ENCODE measurements at regions not wholly inside any gene's neighbourhood (a gene's known extent, or its start where the extent isn't known, plus 50 kb on each side); places are given as distances from the start of the nearest gene placed in this dataset.
A peak's percentile ranks its signal among the peaks of the same experiment; 100 is the strongest.

DNA sequence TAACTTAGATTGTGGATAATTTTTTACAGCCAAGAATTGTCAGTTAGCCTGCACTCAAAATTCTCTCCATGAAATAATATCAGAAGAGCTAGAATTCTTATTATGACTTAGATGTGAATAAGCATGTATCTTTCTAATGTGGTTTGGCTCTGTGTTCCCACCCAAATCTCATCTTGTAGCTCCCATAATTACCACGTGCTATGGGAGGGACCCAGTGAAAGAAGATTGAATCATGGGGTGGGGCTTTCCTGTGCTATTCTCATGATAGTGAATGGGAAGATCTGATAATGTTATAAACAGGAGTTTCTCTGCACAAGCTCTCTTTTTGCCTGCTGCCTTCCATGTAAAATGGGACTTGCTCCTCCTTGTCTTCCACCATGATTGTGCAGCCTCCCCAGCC is 176.8 kb downstream of the MAT2B start:
- DNase-seq (ENCODE audit: low read depth): no peak
- no peak for TF ChIP-seq CTCF (IDR thresholded peaks at IDR 0.05; ENCODE audit: low read depth, low read length, missing control alignments)
- no peak overlapping the region for H3K4me3 ChIP-seq (ENCODE audit: low read depth, low read length)

DNA sequence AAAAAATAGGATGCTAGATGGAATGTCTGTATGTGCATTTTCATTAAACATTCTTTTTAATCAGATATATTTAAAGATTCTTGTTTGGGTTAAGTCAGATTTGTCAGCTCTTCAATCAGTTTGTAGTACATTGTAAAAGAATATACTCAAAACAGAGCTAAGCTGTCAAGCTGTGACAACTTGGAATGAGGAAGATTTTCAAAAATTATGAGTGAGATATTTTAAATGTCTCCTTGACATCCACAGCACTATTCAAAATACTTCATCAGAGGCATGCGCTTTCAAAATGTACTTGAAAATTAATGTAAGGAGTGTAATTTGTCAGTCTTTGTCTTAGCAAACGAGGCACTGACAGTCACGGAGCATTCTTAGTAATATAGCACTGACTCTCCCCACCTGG is 182.0 kb downstream of the MAT2B start:
- TF ChIP-seq CTCF (IDR thresholded peaks at IDR 0.05; ENCODE audit: low read depth, low read length, missing control alignments): no peak
- no peak overlapping the region for H3K4me3 ChIP-seq (ENCODE audit: low read depth, low read length)
- no peak for DNase-seq (ENCODE audit: low read depth)

DNA sequence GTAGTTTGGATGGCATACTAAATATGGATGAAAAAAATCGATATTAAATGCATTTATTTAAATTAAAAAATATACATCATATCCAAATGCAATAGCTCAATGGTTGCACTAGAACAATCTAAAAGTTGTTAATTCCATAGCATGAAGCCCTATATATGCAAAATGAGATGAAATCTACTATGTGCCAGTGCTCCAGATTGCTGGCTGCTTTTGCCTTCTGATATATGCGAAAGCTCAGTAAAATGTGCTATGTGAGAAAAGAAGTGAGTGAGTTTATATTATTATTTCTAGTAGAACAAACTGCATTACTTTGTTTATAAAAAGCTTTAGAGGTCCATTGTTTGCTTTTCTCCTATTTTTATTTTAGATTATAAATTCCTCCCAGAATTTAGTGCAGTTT is 186.7 kb downstream of the MAT2B start:
- no peak for TF ChIP-seq CTCF (IDR thresholded peaks at IDR 0.05; ENCODE audit: low read depth, low read length, missing control alignments)

DNA sequence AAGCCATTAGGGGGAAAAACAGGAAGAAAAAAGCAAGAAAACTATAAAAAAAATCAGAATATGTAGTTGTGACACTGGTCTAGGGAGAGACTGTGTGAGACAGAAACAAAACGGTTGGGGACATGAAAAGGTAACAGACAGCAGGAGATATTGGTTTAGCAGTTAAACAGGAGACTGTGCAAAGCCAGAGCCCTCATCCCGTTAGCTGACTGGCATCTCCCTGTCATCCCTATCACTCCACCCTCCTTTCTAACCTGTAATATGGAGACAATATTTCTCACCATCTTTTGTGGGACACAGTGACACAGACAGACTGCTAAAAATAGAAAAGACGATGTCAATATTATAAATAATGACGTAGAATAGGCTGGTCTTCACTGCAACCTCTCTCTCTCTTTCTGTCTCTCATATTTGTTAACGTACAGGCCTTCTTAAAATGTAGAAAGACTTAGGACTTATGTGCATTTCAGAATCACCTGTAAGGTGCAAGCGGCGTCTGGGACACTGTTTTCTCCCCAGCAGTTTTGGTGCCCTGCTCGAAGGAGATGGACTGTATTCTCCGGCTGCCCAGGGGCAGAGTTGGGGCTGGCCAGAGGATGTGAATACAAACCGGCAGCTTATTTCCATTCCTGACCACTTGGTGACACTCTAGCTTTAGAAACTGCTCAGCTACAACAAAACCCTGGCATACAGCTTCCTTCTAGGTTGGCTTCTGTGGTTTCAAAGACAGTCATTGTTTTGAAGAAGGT is 190.6 kb downstream of the MAT2B start:
- DNase-seq (ENCODE audit: low read depth): peak; percentile 12
- H3K4me3 ChIP-seq (ENCODE audit: low read depth, low read length): no peak overlapping the region

More for the DNA sequence above, 186.7 kb downstream of the MAT2B start:
- no peak overlapping the region for H3K4me3 ChIP-seq (ENCODE audit: low read depth, low read length)
- DNase-seq (ENCODE audit: low read depth): no peak

DNA sequence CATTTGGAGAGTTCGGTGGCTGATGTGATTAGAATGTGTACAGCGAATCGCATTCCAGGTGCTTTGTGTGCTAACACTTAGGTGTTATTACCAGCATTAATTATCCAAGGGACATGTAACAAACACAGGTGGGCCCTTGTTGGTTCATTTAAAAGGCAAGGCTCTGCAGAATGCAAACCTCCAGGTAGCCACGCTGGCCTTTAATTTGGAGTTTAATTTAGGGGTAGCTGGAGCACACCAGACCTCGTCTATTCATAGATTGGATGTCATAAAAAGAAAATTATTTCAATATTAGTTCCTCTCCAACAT is 191.1 kb downstream of the MAT2B start:
- H3K4me3 ChIP-seq (ENCODE audit: low read depth, low read length): no peak overlapping the region
- no peak for TF ChIP-seq CTCF (IDR thresholded peaks at IDR 0.05; ENCODE audit: low read depth, low read length, missing control alignments)
- no peak for DNase-seq (ENCODE audit: low read depth)

More for the DNA sequence above, 190.6 kb downstream of the MAT2B start:
- TF ChIP-seq CTCF (IDR thresholded peaks at IDR 0.05; ENCODE audit: low read depth, low read length, missing control alignments): peak; percentile 67

DNA sequence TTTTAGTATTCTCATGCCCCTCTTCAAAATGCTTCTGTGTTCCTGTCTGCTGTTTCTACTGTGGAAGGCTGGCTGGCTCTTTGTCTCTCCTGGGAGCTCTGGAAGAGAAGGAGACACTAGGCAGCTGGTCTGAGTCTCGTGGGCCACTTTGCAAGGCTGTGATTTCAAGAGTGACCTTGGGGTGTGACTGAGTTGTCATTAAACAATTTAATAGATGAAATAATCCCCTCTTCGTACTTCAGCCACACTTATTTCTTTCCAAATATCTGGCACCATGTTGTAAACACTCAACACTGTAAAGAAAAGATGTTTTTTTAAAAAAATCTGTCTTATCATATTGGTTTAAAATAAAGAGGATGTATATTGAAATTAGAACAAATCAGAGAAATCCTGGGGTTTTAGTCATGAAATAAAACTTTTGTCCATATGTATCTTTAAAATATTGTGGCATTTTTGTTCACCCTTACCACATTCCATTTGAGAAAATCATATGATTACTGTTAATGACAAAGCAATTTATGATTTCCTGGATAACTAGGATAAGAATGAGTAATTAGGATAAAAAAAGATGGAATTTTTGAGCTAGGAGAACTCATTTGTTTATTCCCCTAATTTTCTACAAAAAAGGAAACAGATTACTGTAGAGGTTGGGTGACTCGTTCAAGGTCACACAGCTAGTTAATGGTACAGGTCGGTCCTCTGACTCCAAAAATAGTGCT is 200.8 kb downstream of the MAT2B start:
- no peak for TF ChIP-seq CTCF (IDR thresholded peaks at IDR 0.05; ENCODE audit: low read depth, low read length, missing control alignments)
- no peak overlapping the region for H3K4me3 ChIP-seq (ENCODE audit: low read depth, low read length)
- no peak for DNase-seq (ENCODE audit: low read depth)

DNA sequence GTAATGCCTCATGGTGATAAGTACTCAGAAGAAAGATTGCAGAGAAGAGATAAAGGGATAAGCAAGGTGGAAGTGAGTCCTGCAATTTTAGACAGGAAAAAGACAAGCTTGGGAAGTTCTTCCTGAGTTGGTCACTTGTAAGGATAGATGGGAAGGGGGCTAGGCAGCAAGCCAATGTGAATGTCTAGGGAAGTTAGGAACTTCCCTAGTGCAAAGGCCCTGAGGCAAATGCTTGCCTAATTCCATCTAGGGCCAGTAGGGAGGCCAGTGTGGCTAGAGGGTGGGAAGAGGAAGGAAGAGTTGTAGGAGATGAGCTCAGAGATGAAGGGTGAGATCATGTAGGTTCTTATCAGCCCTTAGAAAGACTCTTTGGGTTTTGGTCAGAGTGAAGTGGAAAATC is 206.6 kb downstream of the MAT2B start:
- DNase-seq (ENCODE audit: low read depth): no peak
- TF ChIP-seq CTCF (IDR thresholded peaks at IDR 0.05; ENCODE audit: low read depth, low read length, missing control alignments): no peak
- H3K4me3 ChIP-seq (ENCODE audit: low read depth, low read length): no peak overlapping the region

Data from GM12864 (cell line).